WTC11 (cell line): ENCODE measurements at regions not wholly inside any gene's neighbourhood (a gene's known extent, or its start where the extent isn't known, plus 50 kb on each side); places are given as distances from the start of the nearest gene placed in this dataset.

Source experiments
- ATAC-seq: fragments of 200-7000 bp; cut with Tn5 transposase; 2 replicates; pipeline ENCODE4 v1.10.0; 2021; ENCODE audit warnings: mild to moderate bottlenecking, moderate library complexity
- CTCF ChIA-PET: fragments of 300-600 bp; sonication (Branson Sonifier 250); formaldehyde crosslinking; loops from one replicate; lab custom pipeline; 2021; ENCODE audit warnings: antibody characterized with exemption; lab: Charles Lee
- POLR2A ChIA-PET: fragments of 350-600 bp; sonication (Branson Sonifier 250); formaldehyde crosslinking; loops from one replicate; lab custom pipeline; 2021; ENCODE audit warnings: antibody characterized with exemption; lab: Charles Lee
- DNase-seq: peaks from one replicate; pipeline ENCODE4 v3.0.0; 2021; ENCODE audit warnings: low spot score
- H3K27ac Mint-ChIP-seq: 2 replicates; pipeline ENCODE4 v1.8.0; 2021; ENCODE audit warnings: mixed read lengths
- H3K27me3 Mint-ChIP-seq: 2 replicates; pipeline ENCODE4 v1.8.0; 2021; ENCODE audit warnings: low read depth, mild to moderate bottlenecking, moderate library complexity, mixed read lengths
- H3K36me3 Mint-ChIP-seq: 2 replicates; pipeline ENCODE4 v1.8.0; 2021; ENCODE audit warnings: mixed read lengths
- H3K4me1 Mint-ChIP-seq: 2 replicates; pipeline ENCODE4 v1.8.0; 2022; ENCODE audit warnings: mixed read lengths
- H3K4me3 Mint-ChIP-seq: 2 replicates; pipeline ENCODE4 v1.8.0; 2021; ENCODE audit warnings: mild to moderate bottlenecking, moderate library complexity, mixed read lengths
- H3K9me3 Mint-ChIP-seq: 2 replicates; pipeline ENCODE4 v1.8.0; 2021; ENCODE audit warnings: mixed read lengths
- ELF4 ChIP-seq: sonication (generic); formaldehyde crosslinking; IDR thresholded peaks from 2 replicates; pipeline ENCODE4 v1.8.1; 2022; ENCODE audit warnings: low read depth, mild to moderate bottlenecking, moderate library complexity, missing genetic modification reagents
- EMX1 ChIP-seq: fragments of 250-450 bp; sonication (Bioruptor Pico); IDR thresholded peaks from 2 replicates; pipeline ENCODE4 v1.8.0; 2021; ENCODE audit warnings: mild to moderate bottlenecking
- ESRRA ChIP-seq: sonication (generic); formaldehyde crosslinking; IDR thresholded peaks from 2 replicates; pipeline ENCODE4 v1.8.1; 2022; ENCODE audit warnings: mild to moderate bottlenecking, missing genetic modification reagents, borderline replicate concordance
- FOXK1 ChIP-seq: sonication (generic); formaldehyde crosslinking; IDR thresholded peaks from 2 replicates; pipeline ENCODE4 v1.8.0; 2022; ENCODE audit warnings: mild to moderate bottlenecking, moderate library complexity, missing genetic modification reagents
- GRHL2 ChIP-seq: fragments of 250-450 bp; sonication (Bioruptor Pico); IDR thresholded peaks from 2 replicates; pipeline ENCODE4 v1.8.0; 2022; ENCODE audit warnings: mild to moderate bottlenecking, moderate library complexity; ENCODE audit not compliant: insufficient replicate concordance, severe bottlenecking
- GTF2I ChIP-seq: fragments of 250-450 bp; sonication (Bioruptor Pico); conservative IDR thresholded peaks from 2 replicates; pipeline ENCODE4 v1.4.0; 2021; ENCODE audit warnings: mild to moderate bottlenecking
- KAT7 ChIP-seq: sonication (generic); formaldehyde crosslinking; IDR thresholded peaks from 2 replicates; pipeline ENCODE4 v1.8.1; 2023; ENCODE audit warnings: missing genetic modification reagents, mild to moderate bottlenecking, borderline replicate concordance
- MYBL2 ChIP-seq: sonication (generic); formaldehyde crosslinking; IDR thresholded peaks from 2 replicates; pipeline ENCODE4 v1.8.1; 2023; ENCODE audit warnings: mild to moderate bottlenecking, moderate library complexity, missing genetic modification reagents
- OVOL2 ChIP-seq: fragments of 250-450 bp; sonication (Bioruptor Pico); IDR thresholded peaks from 2 replicates; pipeline ENCODE4 v1.9.0; 2021; ENCODE audit warnings: mild to moderate bottlenecking, borderline replicate concordance
- PRRX2 ChIP-seq: fragments of 250-450 bp; sonication (Bioruptor Pico); IDR thresholded peaks from 2 replicates; pipeline ENCODE4 v1.8.0; 2021; ENCODE audit warnings: mild to moderate bottlenecking
- RELA ChIP-seq: sonication (generic); formaldehyde crosslinking; IDR thresholded peaks from 2 replicates; pipeline ENCODE4 v1.8.1; 2022; ENCODE audit warnings: missing genetic modification reagents, mild to moderate bottlenecking, borderline replicate concordance
- SP1 ChIP-seq: sonication (generic); formaldehyde crosslinking; conservative IDR thresholded peaks from 2 replicates; pipeline ENCODE4 v1.8.1; 2022; ENCODE audit warnings: missing genetic modification reagents
- ZNF121 ChIP-seq: sonication (generic); formaldehyde crosslinking; IDR thresholded peaks from 2 replicates; pipeline ENCODE4 v1.8.0; 2023; ENCODE audit warnings: missing genetic modification reagents
- TF ChIP-seq, protein P1 (sequence below): sonication (generic); formaldehyde crosslinking; IDR thresholded peaks from 2 replicates; pipeline ENCODE4 v1.8.1; 2023; ENCODE audit warnings: mild to moderate bottlenecking, missing genetic modification reagents
- TF ChIP-seq, protein P2 (sequence below): sonication (generic); formaldehyde crosslinking; IDR thresholded peaks from 2 replicates; pipeline ENCODE4 v1.8.1; 2022; ENCODE audit warnings: low read depth, missing genetic modification reagents, borderline replicate concordance
- TF ChIP-seq, protein P3 (sequence below): fragments of 250-450 bp; sonication (Bioruptor Pico); IDR thresholded peaks from 2 replicates; pipeline ENCODE4 v1.9.0; 2021; ENCODE audit warnings: mild to moderate bottlenecking, borderline replicate concordance
- TF ChIP-seq, protein P4 (sequence below): sonication (generic); formaldehyde crosslinking; IDR thresholded peaks from 2 replicates; pipeline ENCODE4 v1.8.1; 2023; ENCODE audit warnings: mild to moderate bottlenecking, missing genetic modification reagents, moderate library complexity
- TF ChIP-seq, protein P5 (sequence below): fragments of 250-450 bp; sonication (Bioruptor Pico); IDR thresholded peaks from 2 replicates; pipeline ENCODE4 v1.9.0; 2021; ENCODE audit warnings: mild to moderate bottlenecking
- TF ChIP-seq, protein P6 (sequence below): sonication (generic); formaldehyde crosslinking; IDR thresholded peaks from 2 replicates; pipeline ENCODE4 v1.8.0; 2022; ENCODE audit warnings: missing genetic modification reagents

DNA sequence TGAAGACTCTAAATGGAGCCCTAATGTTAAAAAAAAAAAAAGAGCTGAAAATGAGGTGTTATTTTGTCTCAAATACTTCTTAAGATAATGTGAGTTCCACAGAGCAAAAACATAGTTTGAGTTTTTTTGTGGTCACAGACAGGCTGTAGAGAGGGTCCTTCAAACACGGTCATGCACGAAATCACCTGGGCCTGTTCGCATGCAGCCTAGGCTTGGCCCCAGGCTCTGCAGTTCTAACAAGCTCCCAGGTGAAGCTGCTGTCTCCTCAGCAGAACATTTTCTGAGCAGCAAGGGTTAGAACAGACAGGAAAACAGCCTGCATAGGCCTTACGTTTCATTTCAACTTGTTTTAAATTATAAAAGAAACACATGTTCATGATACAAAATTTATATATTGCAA, 65.4 kb upstream of the TBPL2 start (continued):
- TF ChIP-seq, protein P1, sequence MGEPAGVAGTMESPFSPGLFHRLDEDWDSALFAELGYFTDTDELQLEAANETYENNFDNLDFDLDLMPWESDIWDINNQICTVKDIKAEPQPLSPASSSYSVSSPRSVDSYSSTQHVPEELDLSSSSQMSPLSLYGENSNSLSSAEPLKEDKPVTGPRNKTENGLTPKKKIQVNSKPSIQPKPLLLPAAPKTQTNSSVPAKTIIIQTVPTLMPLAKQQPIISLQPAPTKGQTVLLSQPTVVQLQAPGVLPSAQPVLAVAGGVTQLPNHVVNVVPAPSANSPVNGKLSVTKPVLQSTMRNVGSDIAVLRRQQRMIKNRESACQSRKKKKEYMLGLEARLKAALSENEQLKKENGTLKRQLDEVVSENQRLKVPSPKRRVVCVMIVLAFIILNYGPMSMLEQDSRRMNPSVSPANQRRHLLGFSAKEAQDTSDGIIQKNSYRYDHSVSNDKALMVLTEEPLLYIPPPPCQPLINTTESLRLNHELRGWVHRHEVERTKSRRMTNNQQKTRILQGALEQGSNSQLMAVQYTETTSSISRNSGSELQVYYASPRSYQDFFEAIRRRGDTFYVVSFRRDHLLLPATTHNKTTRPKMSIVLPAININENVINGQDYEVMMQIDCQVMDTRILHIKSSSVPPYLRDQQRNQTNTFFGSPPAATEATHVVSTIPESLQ (CRISPR knock-in tag): no peak
- TF ChIP-seq, all 79 proteins: peak for 0

DNA sequence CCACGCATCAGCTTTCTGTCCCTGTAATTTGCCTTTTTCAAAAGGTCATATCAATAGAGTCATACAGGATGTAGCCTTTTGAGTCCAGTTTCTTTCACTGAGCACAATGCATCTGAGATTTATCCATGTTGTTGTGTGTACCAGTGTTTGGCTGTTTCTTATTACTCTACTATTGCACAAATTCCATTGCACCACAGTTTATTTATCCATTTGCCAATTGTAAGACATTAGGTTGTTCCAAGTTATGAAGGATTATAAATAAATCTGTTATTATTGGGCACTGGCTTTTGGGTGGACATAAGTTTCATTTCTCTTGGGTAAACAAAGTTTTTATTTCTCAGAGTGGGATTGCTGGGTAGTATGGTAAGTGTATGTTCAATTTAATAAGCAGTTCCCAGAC, 68.3 kb upstream of the TBPL2 start:
- no peaks in the 10 kb centered on the region for H3K27me3 Mint-ChIP-seq
- no peak for TF ChIP-seq ESRRA (CRISPR knock-in tag)
- TF ChIP-seq, all 79 proteins: peak for 0
- CTCF ChIA-PET: no interaction called here
- H3K4me3 Mint-ChIP-seq: no peak overlapping the region
- H3K9me3 Mint-ChIP-seq: peaks cover 13% of the 10 kb centered on the region
- no peak for DNase-seq
- H3K27ac Mint-ChIP-seq: no peak overlapping the region
- POLR2A ChIA-PET: no interaction called here
- peaks cover 11% of the 10 kb centered on the region for H3K36me3 Mint-ChIP-seq
- H3K4me1 Mint-ChIP-seq: no peaks in the 10 kb centered on the region
- ATAC-seq: no peak

DNA sequence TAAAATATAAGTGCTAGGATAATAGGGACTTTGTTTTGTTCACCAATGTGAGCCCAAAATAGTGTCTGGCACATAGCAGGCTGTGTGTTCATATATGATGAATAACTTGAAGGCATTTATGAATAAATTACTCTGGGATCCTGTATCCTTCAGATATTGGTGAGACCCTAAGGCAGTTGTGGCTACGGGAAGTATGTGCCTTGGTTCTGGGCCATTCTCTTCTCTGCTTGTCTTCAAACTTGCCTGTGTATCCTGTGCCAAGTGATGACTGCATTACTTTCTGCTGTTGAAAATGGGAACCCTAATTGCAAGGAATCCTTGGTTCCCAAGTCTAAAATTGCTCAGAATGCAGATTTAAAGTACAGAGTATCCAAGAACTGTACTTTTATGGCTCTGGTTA, 67.6 kb upstream of the KTN1 start:
- H3K27ac Mint-ChIP-seq: no peak overlapping the region
- H3K27me3 Mint-ChIP-seq: no peaks in the 10 kb centered on the region
- peaks cover 11% of the 10 kb centered on the region for H3K36me3 Mint-ChIP-seq
- no peaks in the 10 kb centered on the region for H3K4me1 Mint-ChIP-seq
- peaks cover 16% of the 10 kb centered on the region for H3K9me3 Mint-ChIP-seq
- CTCF ChIA-PET: no interaction called here
- ATAC-seq: no peak
- no peak for DNase-seq
- no peak overlapping the region for H3K4me3 Mint-ChIP-seq
- POLR2A ChIA-PET: no interaction called here
- TF ChIP-seq ELF4 (CRISPR knock-in tag): no peak
- no peak for TF ChIP-seq EMX1 (CRISPR knock-in tag)
- no peak for TF ChIP-seq PRRX2 (CRISPR knock-in tag)
- no peak for TF ChIP-seq ZNF121 (CRISPR knock-in tag)
- TF ChIP-seq OVOL2: no peak
- no peak for TF ChIP-seq GTF2I (CRISPR knock-in tag)

DNA sequence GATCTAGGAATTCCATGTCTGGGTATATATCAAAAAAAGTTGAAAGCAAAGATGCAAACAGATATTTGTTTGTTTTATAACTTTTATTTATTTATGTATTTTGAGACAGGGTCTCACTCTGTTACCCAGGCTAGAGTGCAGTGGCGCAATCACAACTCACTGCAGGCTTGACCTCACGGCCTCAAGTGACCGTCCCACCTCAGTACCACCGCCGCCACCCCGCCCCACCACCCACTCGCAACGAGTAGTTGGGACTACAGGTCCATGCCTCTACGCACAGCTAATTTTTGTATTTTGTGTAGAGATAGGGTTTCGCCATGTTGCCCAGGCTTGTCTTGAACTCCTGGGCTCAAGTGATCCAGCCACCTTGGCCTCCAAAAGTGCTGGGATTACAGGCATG, 66.5 kb upstream of the KTN1 start:
- H3K36me3 Mint-ChIP-seq: peaks cover 11% of the 10 kb centered on the region
- CTCF ChIA-PET: no interaction called here
- peaks cover 16% of the 10 kb centered on the region for H3K9me3 Mint-ChIP-seq
- ATAC-seq: no peak
- no peak overlapping the region for H3K4me3 Mint-ChIP-seq
- POLR2A ChIA-PET: no interaction called here
- no peaks in the 10 kb centered on the region for H3K27me3 Mint-ChIP-seq
- H3K4me1 Mint-ChIP-seq: no peaks in the 10 kb centered on the region
- DNase-seq: no peak
- no peak overlapping the region for H3K27ac Mint-ChIP-seq
- no peak for TF ChIP-seq OVOL2
- no peak for TF ChIP-seq MYBL2 (CRISPR knock-in tag)
- TF ChIP-seq, protein P2, sequence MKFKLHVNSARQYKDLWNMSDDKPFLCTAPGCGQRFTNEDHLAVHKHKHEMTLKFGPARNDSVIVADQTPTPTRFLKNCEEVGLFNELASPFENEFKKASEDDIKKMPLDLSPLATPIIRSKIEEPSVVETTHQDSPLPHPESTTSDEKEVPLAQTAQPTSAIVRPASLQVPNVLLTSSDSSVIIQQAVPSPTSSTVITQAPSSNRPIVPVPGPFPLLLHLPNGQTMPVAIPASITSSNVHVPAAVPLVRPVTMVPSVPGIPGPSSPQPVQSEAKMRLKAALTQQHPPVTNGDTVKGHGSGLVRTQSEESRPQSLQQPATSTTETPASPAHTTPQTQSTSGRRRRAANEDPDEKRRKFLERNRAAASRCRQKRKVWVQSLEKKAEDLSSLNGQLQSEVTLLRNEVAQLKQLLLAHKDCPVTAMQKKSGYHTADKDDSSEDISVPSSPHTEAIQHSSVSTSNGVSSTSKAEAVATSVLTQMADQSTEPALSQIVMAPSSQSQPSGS (CRISPR knock-in tag): no peak
- TF ChIP-seq SP1 (CRISPR knock-in tag): no peak
- TF ChIP-seq, protein P3, sequence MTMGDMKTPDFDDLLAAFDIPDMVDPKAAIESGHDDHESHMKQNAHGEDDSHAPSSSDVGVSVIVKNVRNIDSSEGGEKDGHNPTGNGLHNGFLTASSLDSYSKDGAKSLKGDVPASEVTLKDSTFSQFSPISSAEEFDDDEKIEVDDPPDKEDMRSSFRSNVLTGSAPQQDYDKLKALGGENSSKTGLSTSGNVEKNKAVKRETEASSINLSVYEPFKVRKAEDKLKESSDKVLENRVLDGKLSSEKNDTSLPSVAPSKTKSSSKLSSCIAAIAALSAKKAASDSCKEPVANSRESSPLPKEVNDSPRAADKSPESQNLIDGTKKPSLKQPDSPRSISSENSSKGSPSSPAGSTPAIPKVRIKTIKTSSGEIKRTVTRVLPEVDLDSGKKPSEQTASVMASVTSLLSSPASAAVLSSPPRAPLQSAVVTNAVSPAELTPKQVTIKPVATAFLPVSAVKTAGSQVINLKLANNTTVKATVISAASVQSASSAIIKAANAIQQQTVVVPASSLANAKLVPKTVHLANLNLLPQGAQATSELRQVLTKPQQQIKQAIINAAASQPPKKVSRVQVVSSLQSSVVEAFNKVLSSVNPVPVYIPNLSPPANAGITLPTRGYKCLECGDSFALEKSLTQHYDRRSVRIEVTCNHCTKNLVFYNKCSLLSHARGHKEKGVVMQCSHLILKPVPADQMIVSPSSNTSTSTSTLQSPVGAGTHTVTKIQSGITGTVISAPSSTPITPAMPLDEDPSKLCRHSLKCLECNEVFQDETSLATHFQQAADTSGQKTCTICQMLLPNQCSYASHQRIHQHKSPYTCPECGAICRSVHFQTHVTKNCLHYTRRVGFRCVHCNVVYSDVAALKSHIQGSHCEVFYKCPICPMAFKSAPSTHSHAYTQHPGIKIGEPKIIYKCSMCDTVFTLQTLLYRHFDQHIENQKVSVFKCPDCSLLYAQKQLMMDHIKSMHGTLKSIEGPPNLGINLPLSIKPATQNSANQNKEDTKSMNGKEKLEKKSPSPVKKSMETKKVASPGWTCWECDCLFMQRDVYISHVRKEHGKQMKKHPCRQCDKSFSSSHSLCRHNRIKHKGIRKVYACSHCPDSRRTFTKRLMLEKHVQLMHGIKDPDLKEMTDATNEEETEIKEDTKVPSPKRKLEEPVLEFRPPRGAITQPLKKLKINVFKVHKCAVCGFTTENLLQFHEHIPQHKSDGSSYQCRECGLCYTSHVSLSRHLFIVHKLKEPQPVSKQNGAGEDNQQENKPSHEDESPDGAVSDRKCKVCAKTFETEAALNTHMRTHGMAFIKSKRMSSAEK (CRISPR knock-in tag): no peak
- no peak for TF ChIP-seq FOXK1 (CRISPR knock-in tag)
- no peak for TF ChIP-seq ESRRA (CRISPR knock-in tag)
- TF ChIP-seq, protein P4, sequence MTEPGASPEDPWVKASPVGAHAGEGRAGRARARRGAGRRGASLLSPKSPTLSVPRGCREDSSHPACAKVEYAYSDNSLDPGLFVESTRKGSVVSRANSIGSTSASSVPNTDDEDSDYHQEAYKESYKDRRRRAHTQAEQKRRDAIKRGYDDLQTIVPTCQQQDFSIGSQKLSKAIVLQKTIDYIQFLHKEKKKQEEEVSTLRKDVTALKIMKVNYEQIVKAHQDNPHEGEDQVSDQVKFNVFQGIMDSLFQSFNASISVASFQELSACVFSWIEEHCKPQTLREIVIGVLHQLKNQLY (CRISPR knock-in tag): no peak
- TF ChIP-seq, protein P5, sequence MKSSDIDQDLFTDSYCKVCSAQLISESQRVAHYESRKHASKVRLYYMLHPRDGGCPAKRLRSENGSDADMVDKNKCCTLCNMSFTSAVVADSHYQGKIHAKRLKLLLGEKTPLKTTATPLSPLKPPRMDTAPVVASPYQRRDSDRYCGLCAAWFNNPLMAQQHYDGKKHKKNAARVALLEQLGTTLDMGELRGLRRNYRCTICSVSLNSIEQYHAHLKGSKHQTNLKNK: no peak
- TF ChIP-seq KAT7 (CRISPR knock-in tag): no peak
- no peak for TF ChIP-seq RELA (CRISPR knock-in tag)
- TF ChIP-seq, protein P6, sequence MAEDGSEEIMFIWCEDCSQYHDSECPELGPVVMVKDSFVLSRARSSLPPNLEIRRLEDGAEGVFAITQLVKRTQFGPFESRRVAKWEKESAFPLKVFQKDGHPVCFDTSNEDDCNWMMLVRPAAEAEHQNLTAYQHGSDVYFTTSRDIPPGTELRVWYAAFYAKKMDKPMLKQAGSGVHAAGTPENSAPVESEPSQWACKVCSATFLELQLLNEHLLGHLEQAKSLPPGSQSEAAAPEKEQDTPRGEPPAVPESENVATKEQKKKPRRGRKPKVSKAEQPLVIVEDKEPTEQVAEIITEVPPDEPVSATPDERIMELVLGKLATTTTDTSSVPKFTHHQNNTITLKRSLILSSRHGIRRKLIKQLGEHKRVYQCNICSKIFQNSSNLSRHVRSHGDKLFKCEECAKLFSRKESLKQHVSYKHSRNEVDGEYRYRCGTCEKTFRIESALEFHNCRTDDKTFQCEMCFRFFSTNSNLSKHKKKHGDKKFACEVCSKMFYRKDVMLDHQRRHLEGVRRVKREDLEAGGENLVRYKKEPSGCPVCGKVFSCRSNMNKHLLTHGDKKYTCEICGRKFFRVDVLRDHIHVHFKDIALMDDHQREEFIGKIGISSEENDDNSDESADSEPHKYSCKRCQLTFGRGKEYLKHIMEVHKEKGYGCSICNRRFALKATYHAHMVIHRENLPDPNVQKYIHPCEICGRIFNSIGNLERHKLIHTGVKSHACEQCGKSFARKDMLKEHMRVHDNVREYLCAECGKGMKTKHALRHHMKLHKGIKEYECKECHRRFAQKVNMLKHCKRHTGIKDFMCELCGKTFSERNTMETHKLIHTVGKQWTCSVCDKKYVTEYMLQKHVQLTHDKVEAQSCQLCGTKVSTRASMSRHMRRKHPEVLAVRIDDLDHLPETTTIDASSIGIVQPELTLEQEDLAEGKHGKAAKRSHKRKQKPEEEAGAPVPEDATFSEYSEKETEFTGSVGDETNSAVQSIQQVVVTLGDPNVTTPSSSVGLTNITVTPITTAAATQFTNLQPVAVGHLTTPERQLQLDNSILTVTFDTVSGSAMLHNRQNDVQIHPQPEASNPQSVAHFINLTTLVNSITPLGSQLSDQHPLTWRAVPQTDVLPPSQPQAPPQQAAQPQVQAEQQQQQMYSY (CRISPR knock-in tag): no peak
- TF ChIP-seq GRHL2 (CRISPR knock-in tag): no peak
